WTC11 (cell line): ENCODE measurements at regions not wholly inside any gene's neighbourhood (a gene's known extent, or its start where the extent isn't known, plus 50 kb on each side); places are given as distances from the start of the nearest gene placed in this dataset.

Source experiments
- ATAC-seq: fragments of 200-7000 bp; cut with Tn5 transposase; 2 replicates; pipeline ENCODE4 v1.10.0; 2021; ENCODE audit warnings: mild to moderate bottlenecking, moderate library complexity
- CTCF ChIA-PET: fragments of 300-600 bp; sonication (Branson Sonifier 250); formaldehyde crosslinking; loops from one replicate; lab custom pipeline; 2021; ENCODE audit warnings: antibody characterized with exemption; lab: Charles Lee
- POLR2A ChIA-PET: fragments of 350-600 bp; sonication (Branson Sonifier 250); formaldehyde crosslinking; loops from one replicate; lab custom pipeline; 2021; ENCODE audit warnings: antibody characterized with exemption; lab: Charles Lee
- DNase-seq: peaks from one replicate; pipeline ENCODE4 v3.0.0; 2021; ENCODE audit warnings: low spot score
- H3K27ac Mint-ChIP-seq: 2 replicates; pipeline ENCODE4 v1.8.0; 2021; ENCODE audit warnings: mixed read lengths
- H3K27me3 Mint-ChIP-seq: 2 replicates; pipeline ENCODE4 v1.8.0; 2021; ENCODE audit warnings: low read depth, mild to moderate bottlenecking, moderate library complexity, mixed read lengths
- H3K36me3 Mint-ChIP-seq: 2 replicates; pipeline ENCODE4 v1.8.0; 2021; ENCODE audit warnings: mixed read lengths
- H3K4me1 Mint-ChIP-seq: 2 replicates; pipeline ENCODE4 v1.8.0; 2022; ENCODE audit warnings: mixed read lengths
- H3K4me3 Mint-ChIP-seq: 2 replicates; pipeline ENCODE4 v1.8.0; 2021; ENCODE audit warnings: mild to moderate bottlenecking, moderate library complexity, mixed read lengths
- H3K9me3 Mint-ChIP-seq: 2 replicates; pipeline ENCODE4 v1.8.0; 2021; ENCODE audit warnings: mixed read lengths
- CREB1 ChIP-seq: sonication (generic); formaldehyde crosslinking; IDR thresholded peaks from 2 replicates; pipeline ENCODE4 v1.8.0; 2023; ENCODE audit warnings: mild to moderate bottlenecking, missing genetic modification reagents
- E2F1 ChIP-seq: sonication (generic); formaldehyde crosslinking; IDR thresholded peaks from 2 replicates; pipeline ENCODE4 v1.8.0; 2022; ENCODE audit warnings: mild to moderate bottlenecking, missing genetic modification reagents
- EMX1 ChIP-seq: fragments of 250-450 bp; sonication (Bioruptor Pico); IDR thresholded peaks from 2 replicates; pipeline ENCODE4 v1.8.0; 2021; ENCODE audit warnings: mild to moderate bottlenecking
- FOXP4 ChIP-seq: sonication (generic); formaldehyde crosslinking; IDR thresholded peaks from 2 replicates; pipeline ENCODE4 v1.8.0; 2022; ENCODE audit warnings: mild to moderate bottlenecking, missing genetic modification reagents
- HMGA2 ChIP-seq: fragments of 250-450 bp; sonication (Bioruptor Pico); IDR thresholded peaks from 2 replicates; pipeline ENCODE4 v1.4.0; 2021; ENCODE audit warnings: mild to moderate bottlenecking, moderate library complexity
- MAX ChIP-seq: sonication (generic); formaldehyde crosslinking; IDR thresholded peaks from 2 replicates; pipeline ENCODE4 v1.8.0; 2022; ENCODE audit warnings: mild to moderate bottlenecking, missing genetic modification reagents
- NR3C1 ChIP-seq: sonication (generic); formaldehyde crosslinking; conservative IDR thresholded peaks from 2 replicates; pipeline ENCODE4 v1.8.1; 2023; ENCODE audit warnings: low read depth, mild to moderate bottlenecking, missing genetic modification reagents
- RELA ChIP-seq: sonication (generic); formaldehyde crosslinking; IDR thresholded peaks from 2 replicates; pipeline ENCODE4 v1.8.1; 2022; ENCODE audit warnings: missing genetic modification reagents, mild to moderate bottlenecking, borderline replicate concordance
- SMAD4 ChIP-seq: sonication (generic); formaldehyde crosslinking; IDR thresholded peaks from 2 replicates; pipeline ENCODE4 v1.8.0; 2022; ENCODE audit warnings: mild to moderate bottlenecking, missing genetic modification reagents
- TEAD4 ChIP-seq: sonication (generic); formaldehyde crosslinking; IDR thresholded peaks from 2 replicates; pipeline ENCODE4 v1.8.0; 2022; ENCODE audit warnings: mild to moderate bottlenecking, missing genetic modification reagents
- ZBTB21 ChIP-seq: sonication (generic); formaldehyde crosslinking; IDR thresholded peaks from 2 replicates; pipeline ENCODE4 v1.8.1; 2023; ENCODE audit warnings: mild to moderate bottlenecking, missing genetic modification reagents, borderline replicate concordance
- ZNF219 ChIP-seq: sonication (generic); formaldehyde crosslinking; IDR thresholded peaks from 2 replicates; pipeline ENCODE4 v1.8.0; 2023; ENCODE audit warnings: missing genetic modification reagents, mild to moderate bottlenecking, borderline replicate concordance
- ZNF396 ChIP-seq: fragments of 250-450 bp; sonication (Bioruptor Pico); IDR thresholded peaks from 2 replicates; pipeline ENCODE4 v1.8.0; 2021; ENCODE audit warnings: mild to moderate bottlenecking, moderate library complexity, borderline replicate concordance
- ZNF425 ChIP-seq: fragments of 250-450 bp; sonication (Bioruptor Pico); conservative IDR thresholded peaks from 2 replicates; pipeline ENCODE4 v1.9.0; 2021; ENCODE audit warnings: mild to moderate bottlenecking
- ZNF512 ChIP-seq: sonication (generic); formaldehyde crosslinking; IDR thresholded peaks from 2 replicates; pipeline ENCODE4 v1.8.1; 2022; ENCODE audit warnings: missing genetic modification reagents, borderline replicate concordance
- TF ChIP-seq, protein P1 (sequence below): sonication (generic); formaldehyde crosslinking; IDR thresholded peaks from 2 replicates; pipeline ENCODE4 v1.8.1; 2023; ENCODE audit warnings: mild to moderate bottlenecking, missing genetic modification reagents
- TF ChIP-seq, protein P2 (sequence below): fragments of 250-450 bp; sonication (Bioruptor Pico); IDR thresholded peaks from 2 replicates; pipeline ENCODE4 v1.8.0; 2021; ENCODE audit warnings: mild to moderate bottlenecking
- TF ChIP-seq, protein P3 (sequence below): sonication (generic); formaldehyde crosslinking; IDR thresholded peaks from 2 replicates; pipeline ENCODE4 v1.8.0; 2023; ENCODE audit warnings: missing genetic modification reagents
- TF ChIP-seq, protein P4 (sequence below): sonication (generic); formaldehyde crosslinking; conservative IDR thresholded peaks from 2 replicates; pipeline ENCODE4 v1.8.1; 2023; ENCODE audit warnings: mild to moderate bottlenecking, low read depth, missing genetic modification reagents, moderate library complexity

DNA sequence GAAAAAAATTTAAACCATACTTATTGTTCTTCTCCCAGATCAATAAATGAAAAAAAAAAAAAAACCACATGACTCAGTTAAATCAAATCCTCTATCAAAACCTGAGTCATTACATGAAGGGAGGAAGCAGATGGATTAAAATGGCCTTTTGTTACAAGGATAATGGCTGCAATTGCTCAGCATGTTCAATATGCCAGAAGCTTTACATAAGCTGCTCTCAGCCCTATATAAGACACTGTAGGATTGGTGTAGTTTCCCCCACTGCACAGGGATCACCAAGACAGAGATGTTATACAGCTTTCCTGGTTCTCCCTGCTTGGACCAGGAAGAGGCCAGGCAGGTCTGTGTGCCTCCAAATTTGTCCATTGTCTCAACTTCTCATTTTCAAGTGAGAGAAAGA, 101.6 kb upstream of the MAP1B start:
- no peak overlapping the region for H3K4me3 Mint-ChIP-seq
- TF ChIP-seq, protein P1, sequence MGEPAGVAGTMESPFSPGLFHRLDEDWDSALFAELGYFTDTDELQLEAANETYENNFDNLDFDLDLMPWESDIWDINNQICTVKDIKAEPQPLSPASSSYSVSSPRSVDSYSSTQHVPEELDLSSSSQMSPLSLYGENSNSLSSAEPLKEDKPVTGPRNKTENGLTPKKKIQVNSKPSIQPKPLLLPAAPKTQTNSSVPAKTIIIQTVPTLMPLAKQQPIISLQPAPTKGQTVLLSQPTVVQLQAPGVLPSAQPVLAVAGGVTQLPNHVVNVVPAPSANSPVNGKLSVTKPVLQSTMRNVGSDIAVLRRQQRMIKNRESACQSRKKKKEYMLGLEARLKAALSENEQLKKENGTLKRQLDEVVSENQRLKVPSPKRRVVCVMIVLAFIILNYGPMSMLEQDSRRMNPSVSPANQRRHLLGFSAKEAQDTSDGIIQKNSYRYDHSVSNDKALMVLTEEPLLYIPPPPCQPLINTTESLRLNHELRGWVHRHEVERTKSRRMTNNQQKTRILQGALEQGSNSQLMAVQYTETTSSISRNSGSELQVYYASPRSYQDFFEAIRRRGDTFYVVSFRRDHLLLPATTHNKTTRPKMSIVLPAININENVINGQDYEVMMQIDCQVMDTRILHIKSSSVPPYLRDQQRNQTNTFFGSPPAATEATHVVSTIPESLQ (CRISPR knock-in tag): no peak
- no peak for TF ChIP-seq ZNF512 (CRISPR knock-in tag)
- no peak for TF ChIP-seq E2F1 (CRISPR knock-in tag)
- TF ChIP-seq ZNF219 (CRISPR knock-in tag): no peak
- TF ChIP-seq ZBTB21 (CRISPR knock-in tag): no peak
- no peak for TF ChIP-seq ZNF396 (CRISPR knock-in tag)
- TF ChIP-seq CREB1: no peak
- TF ChIP-seq FOXP4 (CRISPR knock-in tag): no peak
- TF ChIP-seq, protein P2, sequence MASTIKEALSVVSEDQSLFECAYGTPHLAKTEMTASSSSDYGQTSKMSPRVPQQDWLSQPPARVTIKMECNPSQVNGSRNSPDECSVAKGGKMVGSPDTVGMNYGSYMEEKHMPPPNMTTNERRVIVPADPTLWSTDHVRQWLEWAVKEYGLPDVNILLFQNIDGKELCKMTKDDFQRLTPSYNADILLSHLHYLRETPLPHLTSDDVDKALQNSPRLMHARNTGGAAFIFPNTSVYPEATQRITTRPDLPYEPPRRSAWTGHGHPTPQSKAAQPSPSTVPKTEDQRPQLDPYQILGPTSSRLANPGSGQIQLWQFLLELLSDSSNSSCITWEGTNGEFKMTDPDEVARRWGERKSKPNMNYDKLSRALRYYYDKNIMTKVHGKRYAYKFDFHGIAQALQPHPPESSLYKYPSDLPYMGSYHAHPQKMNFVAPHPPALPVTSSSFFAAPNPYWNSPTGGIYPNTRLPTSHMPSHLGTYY (CRISPR knock-in tag): no peak
- TF ChIP-seq EMX1 (CRISPR knock-in tag): no peak
- H3K4me1 Mint-ChIP-seq: peaks cover 20% of the 10 kb centered on the region
- DNase-seq: no peak
- H3K9me3 Mint-ChIP-seq: no peaks in the 10 kb centered on the region
- H3K36me3 Mint-ChIP-seq: no peaks in the 10 kb centered on the region
- no peak overlapping the region for H3K27ac Mint-ChIP-seq
- no peak for ATAC-seq
- CTCF ChIA-PET: interaction anchor here (1.0 kb wide), 1 partner anchor 223 kb away, joined by 4 read pairs; no protein-coding TSS in a partner anchor
- POLR2A ChIA-PET: no interaction called here
- peaks cover 3% of the 10 kb centered on the region; the same call in 1 of the 2 replicates for H3K27me3 Mint-ChIP-seq

GRCh38 chr5:72006361-72006760, 100.9 kb upstream of the MAP1B start:
- Mint-ChIP-seq H3K27me3 (peaks cover 3% of the 10 kb centered on the region; the same call in 1 of the 2 replicates), H3K27ac (no peak overlapping the region), H3K36me3 (no peaks in the 10 kb centered on the region), H3K4me3 (no peak overlapping the region), H3K4me1 (peaks cover 20% of the 10 kb centered on the region), H3K9me3 (no peaks in the 10 kb centered on the region)
- no peak for DNase-seq
- ChIA-PET CTCF (interaction anchor here (1.0 to 1.7 kb wide), 2 partner anchors 11 to 223 kb away, joined by 4 to 8 read pairs; no protein-coding TSS in a partner anchor), POLR2A (interaction anchor here (0.6 kb wide), 1 partner anchor 98 kb away, joined by 3 read pairs; no protein-coding TSS in a partner anchor)
- no peak for ATAC-seq
- TF ChIP-seq EMX1 (CRISPR knock-in tag) (no peak), RELA (CRISPR knock-in tag) (no peak), NR3C1 (CRISPR knock-in tag) (no peak), HMGA2 (no peak), ZNF425 (CRISPR knock-in tag) (no peak), TEAD4 (CRISPR knock-in tag) (no peak), SMAD4 (no peak), MAX (CRISPR knock-in tag) (no peak), ZNF219 (CRISPR knock-in tag) (no peak), ZNF396 (CRISPR knock-in tag) (no peak)
- TF ChIP-seq, protein P3, sequence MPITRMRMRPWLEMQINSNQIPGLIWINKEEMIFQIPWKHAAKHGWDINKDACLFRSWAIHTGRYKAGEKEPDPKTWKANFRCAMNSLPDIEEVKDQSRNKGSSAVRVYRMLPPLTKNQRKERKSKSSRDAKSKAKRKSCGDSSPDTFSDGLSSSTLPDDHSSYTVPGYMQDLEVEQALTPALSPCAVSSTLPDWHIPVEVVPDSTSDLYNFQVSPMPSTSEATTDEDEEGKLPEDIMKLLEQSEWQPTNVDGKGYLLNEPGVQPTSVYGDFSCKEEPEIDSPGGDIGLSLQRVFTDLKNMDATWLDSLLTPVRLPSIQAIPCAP: no peak
- TF ChIP-seq, protein P4, sequence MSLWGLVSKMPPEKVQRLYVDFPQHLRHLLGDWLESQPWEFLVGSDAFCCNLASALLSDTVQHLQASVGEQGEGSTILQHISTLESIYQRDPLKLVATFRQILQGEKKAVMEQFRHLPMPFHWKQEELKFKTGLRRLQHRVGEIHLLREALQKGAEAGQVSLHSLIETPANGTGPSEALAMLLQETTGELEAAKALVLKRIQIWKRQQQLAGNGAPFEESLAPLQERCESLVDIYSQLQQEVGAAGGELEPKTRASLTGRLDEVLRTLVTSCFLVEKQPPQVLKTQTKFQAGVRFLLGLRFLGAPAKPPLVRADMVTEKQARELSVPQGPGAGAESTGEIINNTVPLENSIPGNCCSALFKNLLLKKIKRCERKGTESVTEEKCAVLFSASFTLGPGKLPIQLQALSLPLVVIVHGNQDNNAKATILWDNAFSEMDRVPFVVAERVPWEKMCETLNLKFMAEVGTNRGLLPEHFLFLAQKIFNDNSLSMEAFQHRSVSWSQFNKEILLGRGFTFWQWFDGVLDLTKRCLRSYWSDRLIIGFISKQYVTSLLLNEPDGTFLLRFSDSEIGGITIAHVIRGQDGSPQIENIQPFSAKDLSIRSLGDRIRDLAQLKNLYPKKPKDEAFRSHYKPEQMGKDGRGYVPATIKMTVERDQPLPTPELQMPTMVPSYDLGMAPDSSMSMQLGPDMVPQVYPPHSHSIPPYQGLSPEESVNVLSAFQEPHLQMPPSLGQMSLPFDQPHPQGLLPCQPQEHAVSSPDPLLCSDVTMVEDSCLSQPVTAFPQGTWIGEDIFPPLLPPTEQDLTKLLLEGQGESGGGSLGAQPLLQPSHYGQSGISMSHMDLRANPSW (CRISPR knock-in tag): no peak
